CD14-positive monocyte (primary cell): ENCODE measurements at regions not wholly inside any gene's neighbourhood (a gene's known extent, or its start where the extent isn't known, plus 50 kb on each side); places are given as distances from the start of the nearest gene placed in this dataset.

Source experiments
- DNase-seq, 3 donors: peaks; one replicate each; pipeline ENCODE4 v3.0.0-alpha.2; 2011 to 2022
- H2AFZ ChIP-seq: 2 replicates; pipeline ENCODE4 v1.6.0; 2012; ENCODE audit warnings: mild to moderate bottlenecking, low read depth, low read length, inconsistent platforms; ENCODE audit not compliant: insufficient read depth, poor library complexity, severe bottlenecking
- H3K27ac ChIP-seq, 2 donors: 1 replicate in 1 of 2; 2 replicates in 1 of 2; pipeline ENCODE4 v1.5.1; 2012 to 2013; ENCODE audit warnings: low read length in 2 of 2, control low read depth in 1 of 2, inconsistent platforms in 1 of 2, low read depth in 1 of 2, mild to moderate bottlenecking in 1 of 2
- H3K27me3 ChIP-seq, 2 donors: one replicate each; pipeline versions ENCODE4 v1.6.0 to v1.6.1; 2011 to 2013; ENCODE audit warnings: low read length in 2 of 2; ENCODE audit not compliant: control insufficient read depth in 2 of 2, insufficient read depth in 2 of 2
- H3K36me3 ChIP-seq, 2 donors: replicated peaks in 1 of 2; 1 replicate in 1 of 2; 2 replicates in 1 of 2; pipeline versions ENCODE4 v1.5.1 to v1.6.1; 2012 to 2013; ENCODE audit warnings: low read length in 2 of 2, control low read depth in 1 of 2, inconsistent platforms in 1 of 2, mild to moderate bottlenecking in 1 of 2; ENCODE audit not compliant: insufficient read depth in 2 of 2, control insufficient read depth in 1 of 2
- H3K4me1 ChIP-seq, 2 donors: 1 replicate in 1 of 2; 2 replicates in 1 of 2; pipeline versions ENCODE4 v1.5.1 to v1.6.1; 2012 to 2013; ENCODE audit warnings: low read length in 2 of 2, control low read depth in 1 of 2, inconsistent platforms in 1 of 2, mild to moderate bottlenecking in 1 of 2, moderate library complexity in 1 of 2; ENCODE audit not compliant: insufficient read depth in 2 of 2, control insufficient read depth in 1 of 2
- H3K4me2 ChIP-seq: replicated peaks from 2 replicates; pipeline ENCODE3; 2012; ENCODE audit warnings: low read length, moderate library complexity, mild to moderate bottlenecking; ENCODE audit not compliant: poor library complexity, severe bottlenecking; ENCODE audit errors: extremely low read depth
- H3K4me3 ChIP-seq, 3 experiments: fragments of 200-600 bp in 1 of 3; sonication (generic) in 1 of 3; replicated peaks in 1 of 3; 1 replicate in 2 of 3; 2 replicates in 1 of 3; pipeline ENCODE4 v1.5.1; 2011 to 2013; ENCODE audit warnings: low read length in 3 of 3, mild to moderate bottlenecking in 3 of 3, control low read depth in 2 of 3, low read depth in 2 of 3, inconsistent platforms in 1 of 3, moderate library complexity in 1 of 3
- H3K79me2 ChIP-seq: 2 replicates; pipeline ENCODE4 v1.6.0; 2012; ENCODE audit warnings: mild to moderate bottlenecking, control low read depth, inconsistent platforms, low read length, moderate library complexity; ENCODE audit not compliant: insufficient read depth
- H3K9ac ChIP-seq: 2 replicates; pipeline ENCODE4 v1.6.0; 2017; ENCODE audit warnings: low read length, mild to moderate bottlenecking; ENCODE audit not compliant: insufficient read depth, poor library complexity, severe bottlenecking
- H3K9me3 ChIP-seq, 2 donors: replicated peaks in 1 of 2; 1 replicate in 1 of 2; 2 replicates in 1 of 2; pipeline versions ENCODE4 v1.5.1 to v1.6.1; 2012 to 2013; ENCODE audit warnings: low read length in 2 of 2, control low read depth in 1 of 2; ENCODE audit not compliant: control insufficient read depth in 1 of 2, insufficient read depth in 1 of 2
- H4K20me1 ChIP-seq: 2 replicates; pipeline ENCODE4 v1.6.0; 2012; ENCODE audit warnings: mild to moderate bottlenecking, low read length, control low read depth, moderate library complexity; ENCODE audit not compliant: insufficient read depth
- H3K27ac Mint-ChIP-seq, 7 donors: one replicate each; pipeline ENCODE4 v1.8.0; 2020; ENCODE audit warnings: mild to moderate bottlenecking in 7 of 7, mixed read lengths in 7 of 7, moderate library complexity in 6 of 7, inconsistent platforms in 2 of 7
- H3K27me3 Mint-ChIP-seq, 3 donors: one replicate each; pipeline ENCODE4 v1.8.0; 2021 to 2022; ENCODE audit warnings: low read depth in 3 of 3, mild to moderate bottlenecking in 3 of 3, mixed read lengths in 3 of 3, moderate library complexity in 3 of 3, inconsistent platforms in 1 of 3
- H3K36me3 Mint-ChIP-seq, 2 donors: one replicate each; pipeline ENCODE4 v1.8.0; 2020; ENCODE audit warnings: mixed read lengths in 2 of 2, inconsistent platforms in 1 of 2, mild to moderate bottlenecking in 1 of 2
- H3K4me1 Mint-ChIP-seq: one replicate; pipeline ENCODE4 v1.8.0; 2020; ENCODE audit warnings: mild to moderate bottlenecking, mixed read lengths
- H3K4me3 Mint-ChIP-seq, 2 donors: one replicate each; pipeline ENCODE4 v1.8.0; 2020; ENCODE audit warnings: mild to moderate bottlenecking in 2 of 2, mixed read lengths in 2 of 2, moderate library complexity in 1 of 2
- H3K9me3 Mint-ChIP-seq, 7 donors: one replicate each; pipeline ENCODE4 v1.8.0; 2020 to 2022; ENCODE audit warnings: mixed read lengths in 7 of 7, mild to moderate bottlenecking in 6 of 7, moderate library complexity in 6 of 7, inconsistent platforms in 2 of 7
- CTCF ChIP-seq: fragments of 200-600 bp; IDR thresholded peaks from one replicate; pipeline ENCODE4 v1.8.0; 2022; ENCODE audit warnings: antibody characterized with exemption, mild to moderate bottlenecking
- WGBS: methylation state at CpG from one replicate; pipeline ENCODE4 v1.1.5; 2013; ENCODE audit warnings: missing lambda C conversion rate; ENCODE audit not compliant: insufficient coverage; 5-methylcytosine and 5-hydroxymethylcytosine counted together
- intact Hi-C, 2 donors: fragments of 100-400 bp; cut with micrococcal nuclease; formaldehyde crosslinking; loops; one replicate each; pipeline versions ENCODE4 v1.15.0 to v1.15.1; 2023

DNA sequence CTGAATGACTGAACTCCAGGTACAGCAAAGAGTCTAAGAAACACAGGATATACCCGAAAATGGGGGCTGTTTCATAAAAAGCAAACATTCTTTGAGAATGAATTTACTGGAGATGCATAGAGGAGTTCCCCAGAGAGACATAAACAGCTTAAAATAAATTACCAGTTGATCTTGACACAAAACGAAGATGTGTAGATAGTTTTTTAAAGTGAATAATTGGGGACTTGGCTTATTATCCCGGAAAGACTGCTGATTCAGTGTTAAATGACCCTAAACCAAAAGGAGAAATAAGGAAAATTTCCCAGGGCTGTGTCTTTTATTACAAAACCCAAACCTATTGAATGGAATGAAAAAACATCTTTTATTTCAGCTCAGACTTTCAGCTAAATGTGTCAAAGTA is 1052.8 kb upstream of the TMEM132C start:
- Histone ChIP-seq H3K4me2 (no peak overlapping the region), H3K4me1 (no peaks in the 10 kb centered on the region), H3K9ac (no peak overlapping the region), H3K9me3 (peaks cover 5 to 13% of the 10 kb centered on the region in 2 donors), H3K79me2 (no peaks in the 10 kb centered on the region), H2AFZ (no peak overlapping the region), H4K20me1 (no peaks in the 10 kb centered on the region), H3K27me3 (no peaks in the 10 kb centered on the region), H3K36me3 (no peaks in the 10 kb centered on the region), H3K4me3 (no peak overlapping the region), H3K27ac (no peak overlapping the region)
- no peaks in the 10 kb centered on the region for H3K36me3 Mint-ChIP-seq
- H3K4me1 Mint-ChIP-seq, result no peaks in the 10 kb centered on the region
- H3K27ac Mint-ChIP-seq, result no peak overlapping the region
- WGBS, result 60% methylated on average over 1 of the region's 3 CpGs
- DNase-seq, result no peak
- peaks cover 3 to 20% (median 6%) of the 10 kb centered on the region in 7 donors for H3K9me3 Mint-ChIP-seq
- intact Hi-C loops, result no loop called here
- H3K27me3 Mint-ChIP-seq, result peaks cover 0 to 8% (median 1%) of the 10 kb centered on the region in 3 donors
- TF ChIP-seq CTCF, result no peak
- H3K4me3 Mint-ChIP-seq, result no peak overlapping the region

DNA sequence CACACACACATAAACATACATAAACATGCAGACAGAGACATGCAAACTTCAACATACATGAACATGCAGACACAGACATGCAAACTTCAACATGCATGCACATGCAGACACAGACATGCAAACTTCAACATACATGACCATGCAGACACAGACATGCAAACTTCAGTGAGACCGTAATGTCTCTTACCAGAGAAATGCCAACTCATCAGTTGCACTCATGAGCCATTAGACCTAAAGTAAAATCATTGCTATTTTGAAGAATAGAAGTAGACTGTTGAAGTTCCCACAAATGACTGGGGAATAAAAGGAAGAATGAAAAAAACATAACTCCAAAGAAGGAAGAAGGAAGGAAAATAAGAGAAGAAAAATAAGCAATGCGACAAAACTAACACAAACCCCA is 1044.0 kb upstream of the TMEM132C start:
- H3K4me1 ChIP-seq, result no peaks in the 10 kb centered on the region
- H3K9me3 ChIP-seq, result no peaks in the 10 kb centered on the region
- peaks cover 0 to 12% (median 5%) of the 10 kb centered on the region in 7 donors for H3K9me3 Mint-ChIP-seq
- H2AFZ ChIP-seq, result no peak overlapping the region
- H3K4me3 ChIP-seq, result no peak overlapping the region
- H4K20me1 ChIP-seq, result no peaks in the 10 kb centered on the region
- no peak overlapping the region for H3K27ac ChIP-seq
- H3K27me3 Mint-ChIP-seq, result peaks cover 2 to 13% (median 6%) of the 10 kb centered on the region in 3 donors
- H3K27me3 ChIP-seq, result no peaks in the 10 kb centered on the region
- intact Hi-C loops, result no loop called here
- H3K36me3 ChIP-seq, result no peaks in the 10 kb centered on the region
- no peaks in the 10 kb centered on the region for H3K36me3 Mint-ChIP-seq
- no peak overlapping the region for H3K4me2 ChIP-seq
- no peak overlapping the region for H3K27ac Mint-ChIP-seq
- H3K4me3 Mint-ChIP-seq, result no peak overlapping the region
- no peaks in the 10 kb centered on the region for H3K4me1 Mint-ChIP-seq
- DNase-seq, result no peak
- H3K9ac ChIP-seq, result no peak overlapping the region
- no CpG with 5 or more reads among the region's 2 CpGs for WGBS
- no peaks in the 10 kb centered on the region for H3K79me2 ChIP-seq
- TF ChIP-seq CTCF, result no peak
